ENCODE measurements at regions not wholly inside any gene's neighbourhood (a gene's known extent, or its start where the extent isn't known, plus 50 kb on each side); places are given as distances from the start of the nearest gene placed in this dataset.

- no peak for TF ChIP-seq CTCF (IDR thresholded peaks at IDR 0.05)
- TF ChIP-seq POLR2A (IDR thresholded peaks at IDR 0.05), result no peak
Measured at GRCh38 chr2:34403512-34403911, 804.4 kb upstream of the FAM98A start.
